ENCODE measurements at regions not wholly inside any gene's neighbourhood (a gene's known extent, or its start where the extent isn't known, plus 50 kb on each side); places are given as distances from the start of the nearest gene placed in this dataset.

DNA sequence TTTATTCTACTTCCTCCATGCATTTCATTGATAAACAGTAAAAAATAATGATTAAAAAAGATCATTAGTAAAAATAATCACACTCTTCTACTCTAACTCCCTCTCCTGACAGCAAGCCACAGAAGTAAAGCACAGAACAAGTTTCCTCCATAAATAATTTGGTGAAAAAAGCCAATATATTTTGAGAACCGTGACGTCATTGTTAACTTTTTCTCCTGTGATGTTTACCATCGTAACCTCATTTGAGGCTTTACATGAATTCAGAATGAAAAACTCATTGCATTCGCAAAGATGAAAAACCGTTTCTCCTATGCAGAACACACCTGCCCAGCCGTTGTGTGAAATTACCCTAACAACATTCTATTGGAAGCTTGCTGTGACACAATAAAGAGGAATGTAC is 120.7 kb downstream of the NSUN3 start:
- no peak for TF ChIP-seq SRF (IDR thresholded peaks at IDR 0.05; ENCODE audit: low read depth, low read length)
- TF ChIP-seq, protein P1, sequence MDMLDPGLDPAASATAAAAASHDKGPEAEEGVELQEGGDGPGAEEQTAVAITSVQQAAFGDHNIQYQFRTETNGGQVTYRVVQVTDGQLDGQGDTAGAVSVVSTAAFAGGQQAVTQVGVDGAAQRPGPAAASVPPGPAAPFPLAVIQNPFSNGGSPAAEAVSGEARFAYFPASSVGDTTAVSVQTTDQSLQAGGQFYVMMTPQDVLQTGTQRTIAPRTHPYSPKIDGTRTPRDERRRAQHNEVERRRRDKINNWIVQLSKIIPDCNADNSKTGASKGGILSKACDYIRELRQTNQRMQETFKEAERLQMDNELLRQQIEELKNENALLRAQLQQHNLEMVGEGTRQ (IDR thresholded peaks at IDR 0.05; ENCODE audit: low read length): no peak
- TF ChIP-seq RXRA (IDR thresholded peaks at IDR 0.05; ENCODE audit: insufficient read depth, low read depth, low read length): no peak
- TF ChIP-seq POLR2AphosphoS5 (IDR thresholded peaks at IDR 0.05; ENCODE audit: low read depth, low read length): no peak

All from H1 (cell line).